ENCODE measurements at regions not wholly inside any gene's neighbourhood (a gene's known extent, or its start where the extent isn't known, plus 50 kb on each side); places are given as distances from the start of the nearest gene placed in this dataset.

- TF ChIP-seq, protein P1, sequence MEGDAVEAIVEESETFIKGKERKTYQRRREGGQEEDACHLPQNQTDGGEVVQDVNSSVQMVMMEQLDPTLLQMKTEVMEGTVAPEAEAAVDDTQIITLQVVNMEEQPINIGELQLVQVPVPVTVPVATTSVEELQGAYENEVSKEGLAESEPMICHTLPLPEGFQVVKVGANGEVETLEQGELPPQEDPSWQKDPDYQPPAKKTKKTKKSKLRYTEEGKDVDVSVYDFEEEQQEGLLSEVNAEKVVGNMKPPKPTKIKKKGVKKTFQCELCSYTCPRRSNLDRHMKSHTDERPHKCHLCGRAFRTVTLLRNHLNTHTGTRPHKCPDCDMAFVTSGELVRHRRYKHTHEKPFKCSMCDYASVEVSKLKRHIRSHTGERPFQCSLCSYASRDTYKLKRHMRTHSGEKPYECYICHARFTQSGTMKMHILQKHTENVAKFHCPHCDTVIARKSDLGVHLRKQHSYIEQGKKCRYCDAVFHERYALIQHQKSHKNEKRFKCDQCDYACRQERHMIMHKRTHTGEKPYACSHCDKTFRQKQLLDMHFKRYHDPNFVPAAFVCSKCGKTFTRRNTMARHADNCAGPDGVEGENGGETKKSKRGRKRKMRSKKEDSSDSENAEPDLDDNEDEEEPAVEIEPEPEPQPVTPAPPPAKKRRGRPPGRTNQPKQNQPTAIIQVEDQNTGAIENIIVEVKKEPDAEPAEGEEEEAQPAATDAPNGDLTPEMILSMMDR (IDR thresholded peaks at IDR 0.05): no peak
- no peak for TF ChIP-seq POLR2A (IDR thresholded peaks at IDR 0.05)
These were observed 182.1 kb upstream of the TP63 start for GRCh38 chr3:189449084-189449483.

Measured in heart left ventricle (tissue), 13 donors.